ENCODE measurements at regions not wholly inside any gene's neighbourhood (a gene's known extent, or its start where the extent isn't known, plus 50 kb on each side); places are given as distances from the start of the nearest gene placed in this dataset.

DNA sequence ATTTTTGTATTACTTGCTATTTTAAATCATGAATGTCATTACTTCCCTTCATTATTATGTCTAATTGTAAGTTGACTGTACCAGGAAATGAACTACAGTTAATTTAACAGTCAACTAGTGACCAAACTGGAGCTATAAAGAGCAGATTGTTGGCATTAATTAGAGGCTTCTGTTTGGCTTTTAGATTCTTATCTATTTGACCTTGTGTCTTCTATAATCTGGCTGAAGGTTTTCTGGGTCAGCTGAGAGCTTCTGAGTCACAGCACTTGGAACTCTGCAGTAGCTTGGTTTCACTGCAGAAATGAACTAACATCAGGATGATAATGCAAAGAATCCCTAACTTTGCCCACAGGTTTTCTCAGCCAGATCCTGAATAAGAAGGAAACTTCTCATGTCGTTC is 169.2 kb upstream of the LEF1 start:
- Histone ChIP-seq H3K36me3 (no peaks in the 10 kb centered on the region), H3K4me3 (no peak overlapping the region), H3K27me3 (no peaks in the 10 kb centered on the region), H3K9me3 (no peaks in the 10 kb centered on the region)
- no peak for DNase-seq

DNA sequence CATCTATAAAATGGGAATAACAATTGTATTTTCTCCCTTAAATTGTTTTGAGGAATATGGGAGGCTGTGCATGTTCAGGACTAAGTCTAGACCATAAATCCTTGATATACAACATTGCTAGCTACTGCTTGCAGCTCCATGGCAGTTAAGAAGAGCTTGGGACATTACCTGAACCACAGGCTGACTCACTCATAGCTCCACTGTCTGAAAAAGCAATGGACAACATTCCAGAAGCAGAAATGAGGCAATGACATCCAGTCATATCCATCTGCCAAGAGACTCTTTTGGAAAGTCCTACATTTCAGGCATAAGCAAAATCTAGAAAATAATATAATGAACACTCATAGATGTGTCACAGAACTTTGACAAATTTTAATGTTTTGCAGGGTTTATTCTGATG is 167.3 kb upstream of the LEF1 start:
- no peak for DNase-seq
- no peaks in the 10 kb centered on the region for H3K36me3 ChIP-seq

DNA sequence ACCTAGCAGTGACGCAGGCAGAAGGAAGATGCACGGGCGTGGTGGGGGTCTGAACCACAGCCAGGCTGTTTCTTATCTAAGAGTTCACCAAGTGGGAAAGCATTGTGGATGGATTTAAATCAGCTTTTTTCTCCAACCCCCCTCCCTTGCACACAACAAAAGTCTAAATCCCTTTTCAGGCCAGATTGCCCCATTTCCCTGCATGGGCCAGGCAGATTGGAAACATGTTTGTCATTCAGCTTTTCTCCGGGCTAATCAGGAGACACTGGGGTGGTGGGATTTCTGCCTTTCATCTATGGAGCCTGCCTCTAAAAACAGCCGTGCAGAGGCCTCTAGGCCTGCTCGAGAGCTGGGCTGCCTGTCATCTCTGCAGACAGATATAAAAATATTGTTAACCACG is 166.3 kb upstream of the LEF1 start:
- Histone ChIP-seq H3K36me3 (no peaks in the 10 kb centered on the region), H3K4me3 (no peak overlapping the region), H3K27me3 (no peaks in the 10 kb centered on the region), H3K9me3 (no peaks in the 10 kb centered on the region)
- no peak for DNase-seq

More for the DNA sequence above, 167.3 kb upstream of the LEF1 start:
- Histone ChIP-seq H3K9me3 (no peaks in the 10 kb centered on the region), H3K27me3 (no peaks in the 10 kb centered on the region), H3K4me3 (no peak overlapping the region)

DNA sequence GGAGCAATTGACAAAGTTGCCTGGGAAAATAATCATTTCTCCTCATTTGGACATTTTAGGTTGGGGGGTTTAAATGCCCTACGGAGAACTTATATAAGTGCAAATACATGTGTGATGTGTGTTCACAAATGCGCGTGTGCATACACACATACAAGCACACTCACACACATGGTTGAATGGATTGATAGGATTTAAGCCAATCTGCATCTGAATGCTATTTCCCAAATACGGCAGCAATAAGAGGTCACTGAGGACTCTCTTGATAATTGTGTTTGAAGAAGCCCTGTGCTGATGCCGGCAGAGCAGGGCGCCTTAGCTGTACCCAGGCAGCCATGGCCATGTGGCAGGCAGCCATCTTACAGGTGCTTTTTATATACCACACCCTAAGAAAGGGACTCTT is 165.3 kb upstream of the LEF1 start:
- H3K9me3 ChIP-seq, result no peaks in the 10 kb centered on the region
- no peaks in the 10 kb centered on the region for H3K36me3 ChIP-seq
- H3K4me3 ChIP-seq, result no peak overlapping the region
- DNase-seq, result no peak
- no peaks in the 10 kb centered on the region for H3K27me3 ChIP-seq

DNA sequence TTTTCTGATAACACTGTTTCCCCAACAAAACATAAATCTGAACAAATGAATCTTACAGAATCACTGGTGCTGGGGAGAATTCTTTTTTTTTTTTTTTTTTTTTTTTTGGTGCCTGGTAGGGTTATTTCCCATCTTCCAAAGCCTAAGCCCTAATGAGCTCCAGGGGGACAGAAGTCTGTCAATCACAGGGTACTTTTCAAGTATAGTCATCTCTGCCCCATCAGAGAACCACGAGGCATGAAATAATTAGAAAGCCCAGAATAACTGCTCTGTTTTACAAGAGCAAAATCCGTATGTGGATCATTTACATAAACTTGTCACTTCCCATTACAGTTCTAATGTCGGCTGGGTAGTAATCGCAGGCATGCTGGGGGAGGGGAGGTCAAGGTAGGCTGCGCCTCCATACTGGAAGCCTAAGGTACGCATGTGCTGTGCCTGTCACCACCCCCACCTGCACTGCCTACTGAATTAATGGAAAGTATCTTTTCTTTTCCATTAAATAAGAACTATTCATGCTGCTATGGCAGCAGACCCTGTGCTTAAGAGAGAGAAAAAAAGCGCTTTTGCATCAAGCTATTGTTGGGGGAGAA is 164.7 kb upstream of the LEF1 start:
- no peaks in the 10 kb centered on the region for H3K27me3 ChIP-seq
- DNase-seq, result no peak

DNA sequence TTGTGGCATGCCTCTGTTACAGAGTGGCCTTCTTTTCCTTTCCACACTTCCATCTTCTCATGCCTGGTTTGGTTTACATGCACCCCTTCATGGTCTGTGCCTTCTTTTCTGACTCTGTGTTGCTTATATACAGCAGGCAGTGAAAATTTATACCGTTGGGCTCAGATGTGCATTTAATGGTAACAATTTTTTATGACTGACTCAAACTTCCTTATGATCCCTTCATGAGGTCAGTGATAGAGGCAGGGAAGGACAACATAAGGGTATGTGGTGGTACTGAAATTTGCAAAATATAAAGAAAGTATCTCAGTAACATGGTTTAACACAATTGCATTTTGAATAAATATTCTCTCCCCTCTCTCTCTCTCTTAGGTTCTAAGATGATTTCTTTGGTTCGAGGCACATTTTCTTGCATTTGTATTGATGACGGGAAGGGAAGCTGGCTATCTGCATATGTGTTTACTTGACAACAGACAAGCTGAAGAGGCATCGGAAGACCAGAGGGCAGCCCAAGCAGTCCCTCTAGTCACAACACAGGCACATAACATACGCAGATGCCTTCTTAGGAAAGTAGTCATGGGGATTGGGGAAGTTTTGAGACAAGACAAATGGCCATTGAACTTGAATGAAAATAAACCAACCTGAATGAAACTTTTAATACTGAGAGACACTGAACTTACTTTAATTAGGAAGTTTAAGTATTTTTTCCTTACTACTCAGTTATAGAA is 163.3 kb upstream of the LEF1 start:
- Histone ChIP-seq H3K9me3 (no peaks in the 10 kb centered on the region), H3K4me3 (no peak overlapping the region), H3K36me3 (no peaks in the 10 kb centered on the region), H3K27me3 (no peaks in the 10 kb centered on the region)
- no peak for DNase-seq

More for the DNA sequence above, 164.7 kb upstream of the LEF1 start:
- Histone ChIP-seq H3K36me3 (no peaks in the 10 kb centered on the region), H3K9me3 (no peaks in the 10 kb centered on the region), H3K4me3 (no peak overlapping the region)

DNA sequence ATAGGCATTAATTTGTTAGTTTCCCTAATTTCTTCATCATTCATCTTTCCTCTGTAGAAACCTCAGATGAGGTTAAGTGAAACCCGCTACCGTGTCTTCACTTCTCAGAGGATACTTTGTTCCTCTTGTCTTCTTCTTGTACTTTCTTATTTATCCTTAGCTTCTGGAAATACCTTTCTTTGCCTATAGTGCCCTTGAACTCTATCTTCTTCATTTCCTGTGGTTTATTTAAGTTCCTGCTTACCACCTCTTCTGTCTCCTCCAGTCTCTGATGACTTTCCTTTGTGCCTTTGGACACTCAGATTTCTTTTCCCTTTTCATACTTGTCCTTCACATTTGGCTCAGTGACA is 159.6 kb upstream of the LEF1 start:
- H3K4me3 ChIP-seq, result no peak overlapping the region
- H3K36me3 ChIP-seq, result no peaks in the 10 kb centered on the region
- H3K9me3 ChIP-seq, result no peaks in the 10 kb centered on the region
- no peaks in the 10 kb centered on the region for H3K27me3 ChIP-seq
- no peak for DNase-seq

DNA sequence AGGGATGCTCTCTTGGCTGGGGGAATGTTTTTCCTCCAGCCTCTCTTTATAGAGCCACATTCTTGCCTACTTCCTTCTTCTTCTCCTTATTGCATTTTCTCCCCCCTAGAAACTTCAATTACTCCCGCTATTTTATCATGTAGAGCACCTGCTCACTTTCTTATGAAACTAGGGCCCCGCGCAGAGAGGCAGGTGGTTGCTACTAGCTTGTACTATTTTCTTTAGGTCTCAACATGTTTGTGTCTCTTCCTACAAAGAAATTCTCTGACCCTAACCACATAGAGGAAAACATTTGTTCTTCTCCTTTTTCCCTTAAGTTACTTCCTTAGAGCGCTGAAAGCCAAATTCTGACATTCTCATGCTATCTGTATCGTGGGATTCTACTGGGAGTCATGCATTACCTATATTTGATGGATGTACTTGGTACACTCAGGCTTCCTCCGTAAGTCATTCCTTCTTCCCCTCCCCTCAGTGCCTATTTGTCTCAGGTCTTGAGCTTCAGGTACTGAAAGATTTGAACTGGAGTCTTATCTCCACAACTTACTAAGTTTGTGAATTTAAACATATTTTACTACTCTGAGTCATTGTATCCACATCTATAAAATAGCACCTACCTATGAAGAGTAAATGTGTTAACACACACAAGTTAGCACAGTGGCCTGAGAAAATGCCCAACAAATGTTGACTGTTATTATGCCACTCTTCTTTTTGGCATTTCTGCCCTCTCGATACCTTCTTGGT is 159.1 kb upstream of the LEF1 start:
- H3K36me3 ChIP-seq, result no peaks in the 10 kb centered on the region
- no peak for DNase-seq
- no peaks in the 10 kb centered on the region for H3K9me3 ChIP-seq
- H3K27me3 ChIP-seq, result no peaks in the 10 kb centered on the region
- no peak overlapping the region for H3K4me3 ChIP-seq

DNA sequence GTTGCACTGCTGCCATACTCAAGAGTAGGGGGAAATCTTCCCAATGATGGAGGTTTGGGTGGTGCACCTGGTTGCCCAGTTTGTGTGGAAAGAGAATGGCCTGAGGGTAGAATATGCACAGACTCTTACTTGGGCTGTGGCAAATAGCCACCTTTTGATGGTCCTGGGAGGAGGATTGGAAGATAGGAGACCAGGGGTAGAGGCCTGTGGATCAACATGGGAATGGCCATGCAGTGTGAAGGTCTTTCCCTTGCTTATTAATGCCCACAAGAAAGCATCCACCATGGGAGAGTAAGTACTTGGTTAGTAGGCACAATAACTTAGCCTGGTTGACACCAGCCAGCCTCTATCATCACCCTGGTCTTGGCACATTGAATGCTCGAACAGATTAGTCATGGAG is 156.8 kb upstream of the LEF1 start:
- no peaks in the 10 kb centered on the region for H3K9me3 ChIP-seq
- no peak for DNase-seq
- no peaks in the 10 kb centered on the region for H3K27me3 ChIP-seq
- no peak overlapping the region for H3K4me3 ChIP-seq
- H3K36me3 ChIP-seq, result no peaks in the 10 kb centered on the region

DNA sequence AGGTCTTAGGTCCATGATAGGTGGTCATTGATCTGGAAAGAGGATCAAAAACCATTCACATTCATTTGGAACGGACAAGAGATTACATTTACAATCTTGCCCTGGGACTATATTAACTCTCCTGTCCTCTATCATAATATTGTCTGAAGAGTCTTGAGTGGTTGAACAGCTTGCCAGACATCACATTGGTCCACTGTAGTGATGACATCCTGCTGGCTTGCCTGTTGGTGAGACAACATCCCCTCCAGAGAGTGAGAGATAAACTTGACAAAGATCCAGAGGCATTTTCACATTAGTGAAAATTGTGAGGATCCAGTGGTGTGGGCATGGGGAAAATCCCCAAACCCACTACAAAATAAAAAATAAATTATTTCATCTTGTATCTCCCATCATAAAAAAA is 155.7 kb upstream of the LEF1 start:
- Histone ChIP-seq H3K9me3 (no peaks in the 10 kb centered on the region), H3K27me3 (no peaks in the 10 kb centered on the region), H3K36me3 (no peaks in the 10 kb centered on the region), H3K4me3 (no peak overlapping the region)
- DNase-seq, result no peak

DNA sequence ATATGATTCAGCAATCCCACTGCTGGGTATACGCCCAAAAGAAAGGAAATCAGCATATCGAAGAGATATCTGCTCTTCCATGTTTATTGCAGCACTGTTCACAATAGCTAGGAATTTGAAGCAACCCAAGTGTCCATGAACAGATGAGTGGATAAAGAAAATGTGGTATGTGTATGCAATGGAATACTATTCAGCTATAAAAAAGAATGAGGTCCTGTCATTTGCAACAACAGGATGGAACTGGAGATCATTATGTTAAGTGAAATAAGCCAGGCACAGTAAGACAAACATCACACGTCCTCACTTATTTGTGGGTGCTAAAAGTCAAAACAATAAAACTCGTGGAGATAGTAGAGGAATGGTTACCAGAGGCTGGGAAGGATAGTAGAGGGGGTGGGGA is 153.8 kb upstream of the LEF1 start:
- no peaks in the 10 kb centered on the region for H3K27me3 ChIP-seq
- DNase-seq, result no peak
- no peak overlapping the region for H3K4me3 ChIP-seq

DNA sequence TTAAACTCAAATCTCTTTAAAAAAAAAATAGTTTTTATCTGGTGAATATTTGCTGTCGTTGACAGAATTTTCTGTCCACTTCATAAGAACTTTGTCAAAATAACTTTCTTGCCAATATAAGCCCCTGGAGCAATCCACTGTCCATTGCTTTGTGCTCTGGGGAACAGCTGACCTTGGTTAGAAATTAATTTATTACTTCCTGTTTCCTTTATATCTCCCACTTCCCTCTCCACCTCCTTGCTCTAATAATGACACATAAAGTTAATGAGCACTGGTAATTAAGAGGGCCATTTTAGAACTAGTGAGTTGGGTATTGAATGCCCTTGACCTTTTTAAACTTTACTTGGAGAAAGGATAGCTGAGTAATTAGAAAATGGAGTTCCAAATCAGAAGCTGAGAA is 151.3 kb upstream of the LEF1 start:
- Histone ChIP-seq H3K27me3 (no peaks in the 10 kb centered on the region), H3K9me3 (no peaks in the 10 kb centered on the region), H3K36me3 (no peaks in the 10 kb centered on the region), H3K4me3 (no peak overlapping the region)
- DNase-seq, result no peak

More for the DNA sequence above, 153.8 kb upstream of the LEF1 start:
- Histone ChIP-seq H3K9me3 (no peaks in the 10 kb centered on the region), H3K36me3 (no peaks in the 10 kb centered on the region)

DNA sequence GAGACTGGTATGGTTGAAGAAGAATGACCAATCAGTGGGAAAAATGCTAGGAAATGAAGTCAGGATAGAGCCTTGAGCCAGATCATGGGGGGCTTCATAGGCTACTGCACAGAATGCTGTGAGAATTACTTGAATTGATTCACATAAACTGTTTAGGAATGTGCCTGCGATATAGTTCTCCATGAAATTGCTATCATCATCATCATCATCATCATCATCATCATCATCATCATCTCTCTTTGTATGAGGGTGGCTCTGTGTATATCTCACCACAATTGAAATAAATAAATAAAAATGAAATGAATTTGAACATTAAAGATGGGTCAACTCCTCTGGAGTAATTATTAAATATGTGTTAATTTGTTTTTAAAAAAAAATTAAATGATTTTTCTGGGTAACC is 148.6 kb upstream of the LEF1 start:
- no peaks in the 10 kb centered on the region for H3K36me3 ChIP-seq
- no peak for DNase-seq
- H3K9me3 ChIP-seq, result no peaks in the 10 kb centered on the region
- no peaks in the 10 kb centered on the region for H3K27me3 ChIP-seq
- H3K4me3 ChIP-seq, result no peak overlapping the region

DNA sequence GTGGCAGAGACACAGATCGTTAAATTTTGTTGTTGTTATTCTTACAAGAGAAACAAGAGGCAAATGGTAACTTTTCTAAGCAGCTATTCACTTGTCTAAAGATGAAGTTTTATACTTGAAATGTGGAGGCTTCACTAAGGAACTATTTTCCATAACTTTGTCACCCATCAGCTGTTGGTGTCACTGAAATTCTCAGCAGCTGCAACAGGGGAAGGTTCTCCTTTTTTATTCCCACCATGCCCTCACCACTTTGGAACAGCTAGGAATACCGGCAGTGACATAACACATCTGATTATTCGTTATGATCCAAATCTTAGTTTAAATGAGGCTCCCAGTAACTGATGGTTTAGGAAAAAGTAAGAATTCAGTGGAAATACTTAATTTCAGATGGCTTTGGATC is 147.0 kb upstream of the LEF1 start:
- no peak overlapping the region for H3K4me3 ChIP-seq
- no peaks in the 10 kb centered on the region for H3K27me3 ChIP-seq
- no peaks in the 10 kb centered on the region for H3K9me3 ChIP-seq
- H3K36me3 ChIP-seq, result no peaks in the 10 kb centered on the region
- DNase-seq, result no peak

DNA sequence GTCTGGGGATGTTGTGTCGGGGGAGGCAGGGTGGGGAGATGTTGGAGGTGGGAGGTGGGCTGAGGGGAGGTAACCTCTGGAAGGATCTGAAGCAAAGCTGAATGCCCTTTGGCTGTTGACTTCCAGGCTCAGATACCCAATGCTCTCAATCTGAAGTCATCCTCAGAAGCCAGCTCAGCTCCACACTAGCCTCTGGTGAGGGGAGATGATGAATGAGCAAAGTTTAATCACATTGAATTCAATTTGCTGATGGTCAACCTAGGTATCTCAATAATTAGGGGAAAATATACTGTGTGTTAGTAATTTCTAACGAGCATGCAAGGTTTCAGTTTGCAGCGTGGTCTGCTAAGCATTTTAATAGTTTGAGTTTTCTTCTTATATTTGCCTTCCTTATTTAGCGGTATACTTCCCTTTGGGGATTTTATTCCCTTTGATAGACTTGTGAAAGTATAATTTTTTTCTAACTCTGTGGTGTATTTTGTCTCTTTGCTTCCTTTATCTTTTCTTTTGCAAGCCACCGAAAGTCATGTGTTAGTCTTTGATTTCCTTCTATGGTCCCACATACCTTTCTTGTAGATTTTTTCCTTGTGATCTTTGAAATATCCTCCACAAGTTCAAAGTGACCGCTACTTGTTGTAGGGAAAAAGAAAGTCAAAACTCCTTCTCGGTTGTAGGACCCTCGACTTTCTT is 146.3 kb upstream of the LEF1 start:
- no peaks in the 10 kb centered on the region for H3K36me3 ChIP-seq
- no peaks in the 10 kb centered on the region for H3K27me3 ChIP-seq
- no peak for DNase-seq
- no peaks in the 10 kb centered on the region for H3K9me3 ChIP-seq
- no peak overlapping the region for H3K4me3 ChIP-seq

DNA sequence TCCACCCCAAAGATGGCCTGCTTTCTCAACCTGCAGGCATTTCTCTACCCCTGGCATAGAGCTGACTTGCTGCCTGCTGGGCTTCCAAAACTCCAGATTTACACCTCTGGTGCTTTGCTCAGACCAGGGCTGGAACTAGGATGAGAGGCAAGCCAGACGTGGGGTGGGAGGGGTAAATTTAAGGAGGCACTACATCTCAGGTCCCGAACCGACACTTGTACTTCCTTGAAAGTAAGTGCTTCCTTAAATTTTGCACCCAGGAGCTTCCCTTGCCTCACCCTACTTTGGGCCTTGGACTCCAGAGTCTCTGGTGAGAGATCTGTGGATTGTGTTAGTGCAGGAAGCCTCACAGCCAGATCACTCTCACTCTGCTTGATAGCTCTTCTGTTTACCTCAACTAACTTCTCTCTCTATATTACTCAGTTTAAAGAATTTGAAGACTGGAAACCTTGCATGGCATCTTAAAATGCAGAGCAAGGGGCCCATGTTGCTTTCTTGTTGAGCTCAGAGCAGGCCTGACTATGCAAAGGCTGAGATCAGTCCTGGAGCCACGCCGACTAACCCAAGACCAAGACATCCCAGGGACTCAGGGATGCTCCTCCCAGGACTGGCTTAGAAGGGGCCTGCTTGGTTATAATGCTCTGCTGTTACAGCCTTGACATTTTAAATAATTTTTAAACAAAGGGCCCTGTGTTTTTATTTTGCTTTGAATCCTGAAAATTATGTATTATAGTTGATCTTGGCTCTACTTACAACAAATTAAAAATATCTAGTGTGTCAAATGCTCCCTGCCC is 145.0 kb upstream of the LEF1 start:
- no peak for DNase-seq
- H3K36me3 ChIP-seq, result no peaks in the 10 kb centered on the region
- H3K27me3 ChIP-seq, result no peaks in the 10 kb centered on the region
- no peak overlapping the region for H3K4me3 ChIP-seq
- no peaks in the 10 kb centered on the region for H3K9me3 ChIP-seq

DNA sequence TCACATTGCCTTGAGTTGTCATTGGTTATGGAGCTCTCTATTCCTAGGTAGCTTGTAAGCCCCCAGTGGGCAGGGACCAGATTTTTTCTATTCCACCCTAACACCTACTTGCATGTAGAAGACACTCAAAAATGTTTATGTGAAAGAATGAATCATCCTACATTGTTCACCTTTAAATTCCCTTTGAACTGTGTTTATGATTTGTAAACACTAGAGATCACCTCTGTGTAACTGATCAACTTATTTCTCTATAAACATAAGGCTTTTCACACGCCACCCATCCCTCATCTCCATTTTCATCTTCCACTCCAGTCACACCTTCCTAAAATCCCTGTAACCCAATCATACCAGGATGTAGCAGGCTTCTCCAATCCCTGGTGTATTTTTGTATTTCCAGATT is 142.6 kb upstream of the LEF1 start:
- H3K9me3 ChIP-seq, result no peaks in the 10 kb centered on the region
- no peaks in the 10 kb centered on the region for H3K27me3 ChIP-seq
- DNase-seq, result no peak
- no peaks in the 10 kb centered on the region for H3K36me3 ChIP-seq
- no peak overlapping the region for H3K4me3 ChIP-seq

Data from MG63 (cell line).